ENCODE measurements at regions not wholly inside any gene's neighbourhood (a gene's known extent, or its start where the extent isn't known, plus 50 kb on each side); places are given as distances from the start of the nearest gene placed in this dataset.
"Not testable (repeated sequence)": the region's sequence is repeated elsewhere in the genome, so short reads cannot be mapped to it uniquely, and the experiment has no call there.

DNA sequence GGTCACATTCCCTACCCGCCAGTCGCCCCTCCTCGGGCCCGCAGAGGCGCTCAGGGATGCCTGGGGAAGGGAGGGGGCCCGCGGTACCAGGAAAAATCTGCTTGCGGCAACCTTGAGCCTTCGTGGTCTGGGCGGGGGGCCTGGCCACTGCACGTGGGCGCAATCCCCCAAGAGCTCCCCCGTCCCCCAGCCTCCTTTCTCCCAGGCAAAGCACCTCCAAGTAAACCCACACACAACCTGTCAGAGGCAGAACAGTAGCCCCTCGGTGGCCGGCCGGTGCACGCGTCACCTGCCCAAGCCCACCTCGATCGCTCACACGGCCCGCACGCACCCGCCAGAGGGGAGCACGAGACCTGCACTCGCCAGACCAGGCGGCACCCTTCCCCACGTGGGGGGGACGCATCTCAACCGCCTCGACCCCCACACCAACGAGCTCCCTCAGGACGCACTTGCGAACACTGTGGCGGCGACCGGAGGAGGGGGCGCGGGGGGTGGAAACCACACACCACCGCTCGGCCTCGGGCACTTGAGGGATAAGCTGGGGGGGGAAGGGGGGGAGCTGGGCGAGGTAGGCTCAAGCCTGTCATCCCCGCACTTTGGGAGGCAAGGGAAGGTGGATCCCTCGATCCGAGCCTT lies 1955.7 kb upstream of the DEFB115 start:
- H3K27ac ChIP-seq (ENCODE audit: low read length) = no peak overlapping the region
- intact Hi-C loops (cut with micrococcal nuclease) = no loop called here
- no peak for DNase-seq
- H3K27me3 ChIP-seq (ENCODE audit: control insufficient read depth, insufficient read depth, low read length) = no peaks in the 10 kb centered on the region
- ATAC-seq = no peak
- H3K9me3 ChIP-seq (ENCODE audit: control insufficient read depth, insufficient read depth, low read length) = peaks cover 51% of the 10 kb centered on the region
- Mint-ChIP-seq H3K4me1 (no peaks in the 10 kb centered on the region), H3K27ac (no peak overlapping the region), H3K36me3 (peaks cover 6% of the 10 kb centered on the region), H3K9me3 (peaks cover 18 to 21% of the 10 kb centered on the region in 2 donors), H3K4me3 (no peak overlapping the region), H3K27me3 (ENCODE audit: low read depth in 2 of 2) (peaks cover 0 to 13% of the 10 kb centered on the region in 2 donors)
- no peaks in the 10 kb centered on the region for H3K4me1 ChIP-seq (ENCODE audit: control insufficient read depth, insufficient read depth, low read length)
- TF ChIP-seq, protein P1, sequence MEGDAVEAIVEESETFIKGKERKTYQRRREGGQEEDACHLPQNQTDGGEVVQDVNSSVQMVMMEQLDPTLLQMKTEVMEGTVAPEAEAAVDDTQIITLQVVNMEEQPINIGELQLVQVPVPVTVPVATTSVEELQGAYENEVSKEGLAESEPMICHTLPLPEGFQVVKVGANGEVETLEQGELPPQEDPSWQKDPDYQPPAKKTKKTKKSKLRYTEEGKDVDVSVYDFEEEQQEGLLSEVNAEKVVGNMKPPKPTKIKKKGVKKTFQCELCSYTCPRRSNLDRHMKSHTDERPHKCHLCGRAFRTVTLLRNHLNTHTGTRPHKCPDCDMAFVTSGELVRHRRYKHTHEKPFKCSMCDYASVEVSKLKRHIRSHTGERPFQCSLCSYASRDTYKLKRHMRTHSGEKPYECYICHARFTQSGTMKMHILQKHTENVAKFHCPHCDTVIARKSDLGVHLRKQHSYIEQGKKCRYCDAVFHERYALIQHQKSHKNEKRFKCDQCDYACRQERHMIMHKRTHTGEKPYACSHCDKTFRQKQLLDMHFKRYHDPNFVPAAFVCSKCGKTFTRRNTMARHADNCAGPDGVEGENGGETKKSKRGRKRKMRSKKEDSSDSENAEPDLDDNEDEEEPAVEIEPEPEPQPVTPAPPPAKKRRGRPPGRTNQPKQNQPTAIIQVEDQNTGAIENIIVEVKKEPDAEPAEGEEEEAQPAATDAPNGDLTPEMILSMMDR (IDR thresholded peaks at IDR 0.05) = no peak
- no peaks in the 10 kb centered on the region for H3K36me3 ChIP-seq (ENCODE audit: control insufficient read depth, insufficient read depth, low read length)
- 82% methylated on average over 46 of the region's 46 CpGs for WGBS (ENCODE audit: insufficient coverage)
- H3K4me3 ChIP-seq (ENCODE audit: low read length) = no peak overlapping the region

DNA sequence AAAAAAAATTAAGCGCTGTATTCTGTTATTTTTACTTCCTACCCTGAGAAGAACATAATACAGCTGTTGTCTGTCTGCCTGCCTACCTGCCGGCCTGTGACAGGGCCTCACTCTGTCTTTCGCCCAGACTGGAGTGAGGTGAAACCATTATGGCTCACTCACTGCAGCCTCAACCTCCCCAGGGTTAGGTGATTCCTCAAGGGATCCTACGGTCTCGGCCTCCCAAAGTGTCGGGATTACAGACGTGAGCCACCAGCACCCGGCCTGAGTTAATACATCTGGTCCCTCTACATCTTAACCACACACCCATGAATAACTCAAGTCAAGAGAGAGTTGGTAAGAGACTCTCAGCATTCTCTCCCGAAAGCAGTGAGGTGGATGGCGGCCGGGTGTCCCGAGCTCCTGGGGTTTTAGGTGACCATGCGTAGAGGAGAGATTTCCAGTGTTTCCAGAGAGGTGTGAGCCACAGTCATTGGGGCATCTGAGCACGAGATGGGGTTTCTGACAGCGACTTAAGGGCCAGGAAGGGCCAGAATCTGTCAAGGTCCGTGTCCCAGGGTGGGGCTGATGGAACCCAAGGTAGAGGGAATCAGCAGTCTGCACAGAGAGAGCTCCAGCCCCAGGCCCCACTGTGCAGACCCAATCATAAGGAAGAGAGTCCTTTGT lies 1954.4 kb upstream of the DEFB115 start:
- no peaks in the 10 kb centered on the region for H3K27me3 ChIP-seq (ENCODE audit: control insufficient read depth, insufficient read depth, low read length)
- TF ChIP-seq, protein P1 (IDR thresholded peaks at IDR 0.05) = no peak
- Mint-ChIP-seq H3K27me3 (ENCODE audit: low read depth in 2 of 2) (peaks cover 0 to 13% of the 10 kb centered on the region in 2 donors), H3K9me3 (peaks cover 23 to 27% of the 10 kb centered on the region in 2 donors), H3K36me3 (peaks cover 6% of the 10 kb centered on the region), H3K27ac (no peak overlapping the region), H3K4me3 (no peak overlapping the region), H3K4me1 (no peaks in the 10 kb centered on the region)
- no peak overlapping the region for H3K27ac ChIP-seq (ENCODE audit: low read length)
- H3K4me1 ChIP-seq (ENCODE audit: control insufficient read depth, insufficient read depth, low read length) = no peaks in the 10 kb centered on the region
- ATAC-seq (no peak), DNase-seq (no peak)
- H3K36me3 ChIP-seq (ENCODE audit: control insufficient read depth, insufficient read depth, low read length) = no peaks in the 10 kb centered on the region
- WGBS (ENCODE audit: insufficient coverage) = 80% methylated on average over 16 of the region's 16 CpGs
- intact Hi-C loops (cut with micrococcal nuclease) = no loop called here
- no peak overlapping the region for H3K4me3 ChIP-seq (ENCODE audit: low read length)
- peaks cover 45% of the 10 kb centered on the region for H3K9me3 ChIP-seq (ENCODE audit: control insufficient read depth, insufficient read depth, low read length)

DNA sequence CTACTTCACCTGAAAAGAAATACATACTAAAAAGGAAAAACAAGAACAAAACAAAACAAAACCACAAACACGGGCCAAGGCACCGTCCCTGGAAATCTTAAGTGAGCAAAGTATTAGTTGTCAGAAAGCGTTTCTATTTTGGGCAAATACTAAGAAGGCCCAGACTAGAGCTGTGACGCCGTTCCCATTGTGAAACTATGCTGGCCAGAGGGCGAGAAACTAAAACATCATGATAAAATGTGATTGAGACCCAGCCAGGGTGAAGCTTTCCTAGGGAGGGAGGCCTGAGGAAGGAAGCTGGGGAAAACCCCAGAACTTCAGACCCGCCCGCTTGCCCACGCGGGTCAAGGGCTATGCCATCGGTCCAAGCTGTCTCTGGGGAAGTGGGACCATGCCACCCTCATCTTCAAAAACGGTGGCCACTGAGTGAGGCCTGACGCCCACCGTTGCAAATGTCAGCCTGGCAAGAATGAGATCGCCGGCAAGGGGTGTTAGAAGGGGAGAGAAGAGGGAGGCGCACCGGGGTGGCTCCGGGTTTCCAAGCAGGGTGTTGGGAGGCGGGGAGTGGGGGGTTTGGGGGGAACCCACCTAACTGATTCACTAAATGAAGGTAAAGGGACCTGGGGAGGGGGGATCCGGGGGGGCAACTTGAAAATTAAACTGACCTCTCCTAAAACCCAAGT lies 1950.9 kb upstream of the DEFB115 start:
- no peaks in the 10 kb centered on the region for H3K4me1 ChIP-seq (ENCODE audit: control insufficient read depth, insufficient read depth, low read length)
- H3K4me3 Mint-ChIP-seq = no peak overlapping the region
- H3K36me3 ChIP-seq (ENCODE audit: control insufficient read depth, insufficient read depth, low read length) = no peaks in the 10 kb centered on the region
- peaks cover 0 to 20% of the 10 kb centered on the region in 2 donors for H3K27me3 Mint-ChIP-seq (ENCODE audit: low read depth in 2 of 2)
- H3K27ac ChIP-seq (ENCODE audit: low read length) = no peak overlapping the region
- H3K9me3 ChIP-seq (ENCODE audit: control insufficient read depth, insufficient read depth, low read length) = peaks cover 26% of the 10 kb centered on the region
- intact Hi-C loops (cut with micrococcal nuclease) = no loop called here
- H3K36me3 Mint-ChIP-seq = no peaks in the 10 kb centered on the region
- H3K4me3 ChIP-seq (ENCODE audit: low read length) = no peak overlapping the region
- H3K4me1 Mint-ChIP-seq = no peaks in the 10 kb centered on the region
- TF ChIP-seq, protein P1 (IDR thresholded peaks at IDR 0.05) = no peak
- peak in 1 of 2 donors; percentile 48 for DNase-seq
- H3K9me3 Mint-ChIP-seq = peaks cover 28 to 29% of the 10 kb centered on the region in 2 donors
- ATAC-seq = no peak
- 71% methylated on average over 20 of the region's 21 CpGs for WGBS (ENCODE audit: insufficient coverage)
- H3K27me3 ChIP-seq (ENCODE audit: control insufficient read depth, insufficient read depth, low read length) = no peaks in the 10 kb centered on the region
- no peak overlapping the region for H3K27ac Mint-ChIP-seq

DNA sequence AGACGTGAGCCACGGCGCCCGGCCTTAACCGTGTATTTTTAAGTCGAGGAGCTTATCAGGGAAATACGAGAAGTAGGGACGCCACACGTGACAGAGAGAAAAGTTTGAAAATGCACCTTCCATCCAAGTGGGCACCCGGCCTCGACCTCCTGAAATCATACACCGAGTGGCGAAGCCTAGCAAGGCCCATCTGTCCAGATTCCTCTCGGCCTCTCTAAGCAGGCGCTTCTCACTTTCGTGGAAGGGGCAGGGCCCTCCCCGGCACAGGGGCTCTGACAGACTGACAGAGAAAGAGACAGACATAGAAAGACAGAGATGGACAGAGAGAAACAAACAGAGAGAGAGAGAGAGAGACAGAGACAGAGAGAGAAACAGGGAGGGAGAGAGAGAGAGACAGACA lies 1950.0 kb upstream of the DEFB115 start:
- H3K27me3 ChIP-seq (ENCODE audit: control insufficient read depth, insufficient read depth, low read length); H3K27ac ChIP-seq (ENCODE audit: low read length); H3K4me3 Mint-ChIP-seq; DNase-seq; intact Hi-C loops (cut with micrococcal nuclease); H3K27ac Mint-ChIP-seq; H3K36me3 Mint-ChIP-seq; H3K4me1 ChIP-seq (ENCODE audit: control insufficient read depth, insufficient read depth, low read length); ATAC-seq; H3K4me1 Mint-ChIP-seq; H3K36me3 ChIP-seq (ENCODE audit: control insufficient read depth, insufficient read depth, low read length); H3K4me3 ChIP-seq (ENCODE audit: low read length): not testable (repeated sequence)
- H3K9me3 Mint-ChIP-seq = peaks cover 32 to 34% of the 10 kb centered on the region in 2 donors
- H3K9me3 ChIP-seq (ENCODE audit: control insufficient read depth, insufficient read depth, low read length) = peaks cover 22% of the 10 kb centered on the region
- 88% methylated on average over 13 of the region's 17 CpGs for WGBS (ENCODE audit: insufficient coverage)
- H3K27me3 Mint-ChIP-seq (ENCODE audit: low read depth in 2 of 2) = peaks cover 0 to 20% of the 10 kb centered on the region in 2 donors

DNA sequence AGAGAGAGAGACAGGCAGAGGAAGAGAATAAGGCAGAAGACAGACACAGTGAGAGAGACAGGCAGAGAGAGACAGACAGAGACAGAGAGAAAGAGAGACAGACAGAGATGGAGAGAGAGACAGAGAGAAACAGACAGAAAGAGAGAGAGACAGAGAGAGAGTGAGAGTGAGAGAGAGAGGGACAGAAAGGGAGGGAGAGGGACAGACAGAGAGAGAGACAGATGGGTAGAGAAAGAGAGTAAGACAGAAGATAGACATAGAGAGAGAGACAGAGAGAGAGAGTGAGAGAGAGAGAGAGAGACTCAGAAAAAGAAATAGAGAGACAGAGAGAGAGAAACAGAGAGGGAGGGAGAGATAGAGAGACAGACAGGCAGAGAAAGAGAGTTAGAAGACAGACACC lies 1948.5 kb upstream of the DEFB115 start:
- H3K27ac ChIP-seq (ENCODE audit: low read length); H3K36me3 Mint-ChIP-seq; intact Hi-C loops (cut with micrococcal nuclease); H3K36me3 ChIP-seq (ENCODE audit: control insufficient read depth, insufficient read depth, low read length); H3K27me3 ChIP-seq (ENCODE audit: control insufficient read depth, insufficient read depth, low read length); H3K4me3 Mint-ChIP-seq; H3K4me3 ChIP-seq (ENCODE audit: low read length); H3K27ac Mint-ChIP-seq; H3K4me1 ChIP-seq (ENCODE audit: control insufficient read depth, insufficient read depth, low read length); ATAC-seq; H3K4me1 Mint-ChIP-seq; DNase-seq: not testable (repeated sequence)
- peaks cover 17% of the 10 kb centered on the region for H3K9me3 ChIP-seq (ENCODE audit: control insufficient read depth, insufficient read depth, low read length)
- H3K9me3 Mint-ChIP-seq = peaks cover 33 to 36% of the 10 kb centered on the region in 2 donors
- peaks cover 0 to 20% of the 10 kb centered on the region in 2 donors for H3K27me3 Mint-ChIP-seq (ENCODE audit: low read depth in 2 of 2)
